HepG2 (cell line): ENCODE measurements at regions not wholly inside any gene's neighbourhood (a gene's known extent, or its start where the extent isn't known, plus 50 kb on each side); places are given as distances from the start of the nearest gene placed in this dataset.

Experiments
- ATAC-seq: fragments of 200-7000 bp; cut with Tn5 transposase; 3 replicates; pipeline ENCODE4 v1.9.1; 2020; ENCODE audit warnings: mild to moderate bottlenecking, moderate library complexity
- BruUV-seq: library from RNA; stranded (reverse); fragments of 400-500 nt; replicated peaks from 2 replicates; lab custom pipeline; 2021; lab: Mats Ljungman, UMichigan
- CTCF ChIA-PET: fragments of 300-600 bp; formaldehyde crosslinking; extraction: SDS; loops from one replicate; lab custom pipeline; 2021; ENCODE audit warnings: low total read pairs, inconsistent platforms, low intra/inter-chr PET ratio; lab: Yijun Ruan, JAX
- POLR2A ChIA-PET: fragments of 350-600 bp; sonication (Branson Sonifier 250); formaldehyde crosslinking; loops from one replicate; lab custom pipeline; 2020; ENCODE audit warnings: antibody characterized with exemption, inconsistent platforms; lab: Yijun Ruan, JAX
- DNase-seq: peaks from one replicate; pipeline ENCODE4 v3.0.0-alpha.2; 2015; ENCODE audit warnings: low spot score
- FAIRE-seq: peaks from 3 replicates; lab custom pipeline; 2011; peaks lifted over from hg19 to GRCh38; lab: Jason Lieb, UNC
- H2AFZ ChIP-seq: one replicate; pipeline ENCODE4 v1.6.1; 2011; ENCODE audit warnings: low read length, inconsistent platforms
- H3K27ac ChIP-seq: fragments of 300-600 bp; 3 replicates; pipeline ENCODE4 v1.8.0; 2011; ENCODE audit warnings: mixed run types, mild to moderate bottlenecking, mixed read lengths, low read length, inconsistent platforms; ENCODE audit not compliant: insufficient read depth; ENCODE audit errors: extremely low read length
- H3K27me3 ChIP-seq, 2 experiments: fragments of 200-600 bp in 1 of 2; 2 replicates in 1 of 2; 3 replicates in 1 of 2; pipeline versions ENCODE4 v1.6.0 to v1.8.0; 2011; ENCODE audit warnings: low read length in 2 of 2, mild to moderate bottlenecking in 2 of 2, moderate library complexity in 2 of 2, inconsistent platforms in 1 of 2; ENCODE audit not compliant: insufficient read depth in 2 of 2, control insufficient read depth in 1 of 2
- H3K36me3 ChIP-seq, 2 experiments: fragments of 200-600 bp in 1 of 2; replicated peaks in 1 of 2; 2 replicates in 1 of 2; 3 replicates in 1 of 2; pipeline versions ENCODE4 v1.5.1 to v1.8.0; 2011; ENCODE audit warnings: low read length in 2 of 2, inconsistent platforms in 1 of 2; ENCODE audit not compliant: insufficient read depth in 2 of 2, control insufficient read depth in 1 of 2
- H3K4me1 ChIP-seq: 2 replicates; pipeline ENCODE4 v1.5.1; 2012; ENCODE audit warnings: low read length, inconsistent platforms; ENCODE audit not compliant: insufficient read depth
- H3K4me2 ChIP-seq: 2 replicates; pipeline ENCODE4 v1.6.0; 2011; ENCODE audit warnings: low read depth, low read length, inconsistent platforms
- H3K4me3 ChIP-seq, 3 experiments: fragments of 200-600 bp in 1 of 3; sonication (generic), shearing (Covaris generic) in 1 of 3; replicated peaks in 1 of 3; 2 replicates each; pipeline ENCODE4 v1.5.1; 2011 to 2016; ENCODE audit warnings: low read length in 3 of 3, inconsistent platforms in 2 of 3, low read depth in 2 of 3, mild to moderate bottlenecking in 2 of 3, control low read depth in 1 of 3, mixed read lengths in 1 of 3; ENCODE audit not compliant: insufficient read depth in 1 of 3
- H3K79me2 ChIP-seq: one replicate; pipeline ENCODE4 v1.6.1; 2011; ENCODE audit warnings: low read length, inconsistent platforms; ENCODE audit not compliant: insufficient read depth
- H3K9ac ChIP-seq: 2 replicates; pipeline ENCODE4 v1.6.0; 2011; ENCODE audit warnings: mild to moderate bottlenecking, low read depth, low read length, inconsistent platforms; ENCODE audit not compliant: insufficient read depth
- H3K9me3 ChIP-seq: 2 replicates; pipeline ENCODE4 v1.5.1; 2012; ENCODE audit warnings: mild to moderate bottlenecking, low read length
- H4K20me1 ChIP-seq: 2 replicates; pipeline ENCODE4 v1.6.0; 2011; ENCODE audit warnings: inconsistent platforms, mild to moderate bottlenecking, low read length, moderate library complexity; ENCODE audit not compliant: insufficient read depth
- DPF2 ChIP-seq: sonication (generic); formaldehyde crosslinking; IDR thresholded peaks from 2 replicates; pipeline ENCODE4 v1.4.0; 2020; ENCODE audit warnings: mild to moderate bottlenecking, low read depth, missing genetic modification reagents, borderline replicate concordance
- GPN1 ChIP-seq: sonication (generic); formaldehyde crosslinking; IDR thresholded peaks from 2 replicates; pipeline ENCODE4 v1.5.1; 2020; ENCODE audit warnings: missing genetic modification reagents, borderline replicate concordance
- HMGA1 ChIP-seq: sonication (generic); formaldehyde crosslinking; conservative IDR thresholded peaks from 2 replicates; pipeline ENCODE4 v1.4.0; 2020; ENCODE audit warnings: missing genetic modification reagents
- HNRNPH1 ChIP-seq: fragments of 200-400 bp; formaldehyde crosslinking; optimal IDR thresholded peaks from 2 replicates; pipeline ENCODE3; 2017; ENCODE audit warnings: mild to moderate bottlenecking, low read depth, low read length
- RXRA ChIP-seq: sonication (generic); formaldehyde crosslinking; IDR thresholded peaks from 2 replicates; pipeline ENCODE4 v1.5.1; 2020; ENCODE audit warnings: missing genetic modification reagents
- TBX2 ChIP-seq: sonication (generic); formaldehyde crosslinking; IDR thresholded peaks from 2 replicates; pipeline ENCODE4 v1.5.0; 2020; ENCODE audit warnings: missing genetic modification reagents, mild to moderate bottlenecking, borderline replicate concordance
- ZBTB25 ChIP-seq: IDR thresholded peaks from 2 replicates; pipeline ENCODE4 v1.6.1; 2018; ENCODE audit warnings: missing genetic modification reagents
- ZFP82 ChIP-seq: sonication (generic); formaldehyde crosslinking; IDR thresholded peaks from 2 replicates; pipeline ENCODE4 v1.5.1; 2020; ENCODE audit warnings: mild to moderate bottlenecking, missing genetic modification reagents, borderline replicate concordance
- ZNF101 ChIP-seq: sonication (generic); formaldehyde crosslinking; IDR thresholded peaks from 2 replicates; pipeline ENCODE4 v1.4.0; 2020; ENCODE audit warnings: mild to moderate bottlenecking, low read depth, missing genetic modification reagents, borderline replicate concordance
- ZNF160 ChIP-seq: sonication (generic); formaldehyde crosslinking; IDR thresholded peaks from 2 replicates; pipeline ENCODE4 v1.8.0; 2022; ENCODE audit warnings: mild to moderate bottlenecking, inconsistent platforms, missing genetic modification reagents
- ZNF3 ChIP-seq: IDR thresholded peaks from 2 replicates; pipeline ENCODE4 v1.7.0; 2017; ENCODE audit warnings: inconsistent platforms
- ZNF761 ChIP-seq: sonication (generic); formaldehyde crosslinking; conservative IDR thresholded peaks from 2 replicates; pipeline ENCODE4 v1.4.0; 2020; ENCODE audit warnings: mild to moderate bottlenecking, missing genetic modification reagents
- WGBS: methylation state at CpG from one replicate; pipeline ENCODE4 v1.1.6; 2017; ENCODE audit warnings: low lambda C conversion rate; 5-methylcytosine and 5-hydroxymethylcytosine counted together
- in situ Hi-C: cut with HindIII; loops from 2 replicates; pipeline ENCODE4 v1.10.0; 2017; ENCODE audit warnings: low pct_unique_long_range_greater_than_20kb; ENCODE audit not compliant: extremely low pct_ligation_motif_present
- intact Hi-C: fragments of 100-400 bp; cut with micrococcal nuclease; formaldehyde crosslinking; loops from one replicate; pipeline ENCODE4 v1.10.0; 2022; ENCODE audit not compliant: unreplicated experiment

GRCh38 chr2:14828968-14829367 is 196.5 kb downstream of the LRATD1 start:
- ATAC-seq (peak; percentile 57; the same call in 1 of the 3 replicates), DNase-seq (no peak), FAIRE-seq (no peak)
- WGBS: 26% methylated on average over 3 of the region's 3 CpGs
- in situ Hi-C loops: no loop called here
- H2AFZ ChIP-seq: no peak overlapping the region
- H3K27ac ChIP-seq: no peak overlapping the region
- ChIA-PET CTCF (no interaction called here), POLR2A (no interaction called here)
- no peaks in the 10 kb centered on the region for H3K27me3 ChIP-seq
- no peak overlapping the region for H3K4me2 ChIP-seq
- H3K79me2 ChIP-seq: no peaks in the 10 kb centered on the region
- intact Hi-C loops: no loop called here
- no peak overlapping the region for H3K4me3 ChIP-seq
- H3K9me3 ChIP-seq: no peaks in the 10 kb centered on the region
- H3K4me1 ChIP-seq: no peaks in the 10 kb centered on the region
- H4K20me1 ChIP-seq: no peaks in the 10 kb centered on the region
- H3K36me3 ChIP-seq: no peaks in the 10 kb centered on the region
- TF ChIP-seq ZNF761: no peak
- TF ChIP-seq HNRNPH1: no peak
- TF ChIP-seq GPN1 (CRISPR knock-in tag): no peak
- no peak overlapping the region for H3K9ac ChIP-seq
- no TSS peak for BruUV-seq

GRCh38 chr2:14831458-14831857 is 198.9 kb downstream of the LRATD1 start:
- ATAC-seq (no peak), DNase-seq (no peak), FAIRE-seq (no peak)
- in situ Hi-C loops (no loop called here), intact Hi-C loops (no loop called here)
- Histone ChIP-seq H3K4me1 (no peaks in the 10 kb centered on the region), H3K4me3 (no peak overlapping the region), H3K79me2 (no peaks in the 10 kb centered on the region), H2AFZ (no peak overlapping the region), H3K9ac (no peak overlapping the region), H3K9me3 (no peaks in the 10 kb centered on the region), H3K36me3 (no peaks in the 10 kb centered on the region), H3K27me3 (no peaks in the 10 kb centered on the region), H3K4me2 (no peak overlapping the region), H4K20me1 (no peaks in the 10 kb centered on the region), H3K27ac (no peak overlapping the region)
- ChIA-PET CTCF (no interaction called here), POLR2A (no interaction called here)
- BruUV-seq: no TSS peak
- WGBS: 4% methylated on average over 3 of the region's 3 CpGs
- TF ChIP-seq DPF2 (no peak), ZNF160 (no peak), ZBTB25 (CRISPR knock-in tag) (no peak), ZNF3 (CRISPR knock-in tag) (no peak), HMGA1 (no peak), TBX2 (CRISPR knock-in tag) (no peak), ZNF101 (CRISPR knock-in tag) (no peak), RXRA (CRISPR knock-in tag) (no peak), ZFP82 (CRISPR knock-in tag) (no peak)
